ENCODE measurements at regions not wholly inside any gene's neighbourhood (a gene's known extent, or its start where the extent isn't known, plus 50 kb on each side); places are given as distances from the start of the nearest gene placed in this dataset.
"Not testable (repeated sequence)": the region's sequence is repeated elsewhere in the genome, so short reads cannot be mapped to it uniquely, and the experiment has no call there.

DNA sequence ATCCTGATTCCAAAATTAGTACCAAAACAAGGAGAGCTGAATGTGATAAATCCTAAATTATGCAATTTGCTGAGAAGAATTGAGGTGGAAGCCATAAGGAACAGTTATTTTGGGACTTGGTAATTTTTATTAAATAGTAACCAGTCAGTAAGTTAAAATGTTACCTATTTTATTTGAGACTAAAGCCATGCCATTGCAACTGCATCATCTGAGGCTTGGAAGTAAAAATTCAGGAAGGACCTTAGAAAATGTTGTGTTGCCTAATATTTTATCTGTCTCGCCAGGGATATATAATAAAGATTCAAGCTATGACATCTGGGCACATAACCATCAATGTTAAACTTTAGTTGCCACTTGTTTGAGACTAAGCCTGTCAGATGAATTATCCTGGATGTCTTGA is 341.3 kb upstream of the MAGEB16 start:
- H3K4me3 Mint-ChIP-seq (ENCODE audit: unreplicated experiment): no peak overlapping the region
- no peaks in the 10 kb centered on the region for H3K27me3 Mint-ChIP-seq (ENCODE audit: unreplicated experiment)
- no peak for TF ChIP-seq CTCF (IDR thresholded peaks at IDR 0.05; ENCODE audit: partially characterized antibody, unreplicated experiment)
- H3K4me1 Mint-ChIP-seq (ENCODE audit: low read depth, unreplicated experiment): no peaks in the 10 kb centered on the region
- H3K9me3 Mint-ChIP-seq (ENCODE audit: unreplicated experiment): no peaks in the 10 kb centered on the region
- no peaks in the 10 kb centered on the region for H3K36me3 Mint-ChIP-seq (ENCODE audit: unreplicated experiment)
- no peak overlapping the region for H3K27ac Mint-ChIP-seq (ENCODE audit: unreplicated experiment)
- DNase-seq: no peak

GRCh38 chrX:35458142-35458541 is 340.0 kb upstream of the MAGEB16 start:
- Mint-ChIP-seq H3K9me3 (ENCODE audit: unreplicated experiment) (no peaks in the 10 kb centered on the region), H3K4me1 (ENCODE audit: low read depth, unreplicated experiment) (no peaks in the 10 kb centered on the region), H3K4me3 (ENCODE audit: unreplicated experiment) (no peak overlapping the region), H3K27me3 (ENCODE audit: unreplicated experiment) (no peaks in the 10 kb centered on the region), H3K36me3 (ENCODE audit: unreplicated experiment) (no peaks in the 10 kb centered on the region), H3K27ac (ENCODE audit: unreplicated experiment) (no peak overlapping the region)
- no peak for DNase-seq
- TF ChIP-seq CTCF (IDR thresholded peaks at IDR 0.05; ENCODE audit: partially characterized antibody, unreplicated experiment): no peak

DNA sequence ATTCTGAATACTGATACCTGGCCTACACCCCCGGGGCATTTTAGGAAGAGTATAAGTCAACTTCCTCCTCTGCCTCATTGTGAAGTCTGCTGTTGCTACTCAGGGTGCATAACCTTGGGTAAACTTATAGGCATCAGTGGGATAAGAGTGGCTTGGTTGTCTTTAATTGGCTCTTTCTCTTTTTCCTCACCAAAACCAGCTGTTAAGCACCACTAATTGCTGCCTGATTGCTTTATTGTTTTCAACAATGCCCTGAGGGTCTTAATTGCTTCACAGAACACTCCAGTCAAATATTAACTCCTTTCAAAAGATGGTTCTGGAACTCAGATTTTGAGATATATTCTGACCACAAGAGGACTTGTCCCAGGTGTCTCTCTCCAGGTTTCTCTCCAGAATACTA is 337.0 kb upstream of the MAGEB16 start:
- H3K4me3 Mint-ChIP-seq (ENCODE audit: unreplicated experiment): no peak overlapping the region
- no peaks in the 10 kb centered on the region for H3K36me3 Mint-ChIP-seq (ENCODE audit: unreplicated experiment)
- no peak overlapping the region for H3K27ac Mint-ChIP-seq (ENCODE audit: unreplicated experiment)
- TF ChIP-seq CTCF (IDR thresholded peaks at IDR 0.05; ENCODE audit: partially characterized antibody, unreplicated experiment): no peak
- no peaks in the 10 kb centered on the region for H3K9me3 Mint-ChIP-seq (ENCODE audit: unreplicated experiment)
- no peaks in the 10 kb centered on the region for H3K4me1 Mint-ChIP-seq (ENCODE audit: low read depth, unreplicated experiment)
- H3K27me3 Mint-ChIP-seq (ENCODE audit: unreplicated experiment): no peaks in the 10 kb centered on the region
- no peak for DNase-seq

- H3K27me3 Mint-ChIP-seq (ENCODE audit: unreplicated experiment); H3K9me3 Mint-ChIP-seq (ENCODE audit: unreplicated experiment); H3K4me1 Mint-ChIP-seq (ENCODE audit: low read depth, unreplicated experiment); DNase-seq; H3K4me3 Mint-ChIP-seq (ENCODE audit: unreplicated experiment); H3K27ac Mint-ChIP-seq (ENCODE audit: unreplicated experiment); H3K36me3 Mint-ChIP-seq (ENCODE audit: unreplicated experiment): not testable (repeated sequence)
Observed at GRCh38 chrX:35496671-35497070, 301.5 kb upstream of the MAGEB16 start.

- not testable (repeated sequence) for H3K4me1 Mint-ChIP-seq (ENCODE audit: low read depth, unreplicated experiment); H3K27ac Mint-ChIP-seq (ENCODE audit: unreplicated experiment); H3K9me3 Mint-ChIP-seq (ENCODE audit: unreplicated experiment); H3K27me3 Mint-ChIP-seq (ENCODE audit: unreplicated experiment); H3K4me3 Mint-ChIP-seq (ENCODE audit: unreplicated experiment); DNase-seq; H3K36me3 Mint-ChIP-seq (ENCODE audit: unreplicated experiment)
Observed at GRCh38 chrX:35497453-35497852, 300.7 kb upstream of the MAGEB16 start.

DNA sequence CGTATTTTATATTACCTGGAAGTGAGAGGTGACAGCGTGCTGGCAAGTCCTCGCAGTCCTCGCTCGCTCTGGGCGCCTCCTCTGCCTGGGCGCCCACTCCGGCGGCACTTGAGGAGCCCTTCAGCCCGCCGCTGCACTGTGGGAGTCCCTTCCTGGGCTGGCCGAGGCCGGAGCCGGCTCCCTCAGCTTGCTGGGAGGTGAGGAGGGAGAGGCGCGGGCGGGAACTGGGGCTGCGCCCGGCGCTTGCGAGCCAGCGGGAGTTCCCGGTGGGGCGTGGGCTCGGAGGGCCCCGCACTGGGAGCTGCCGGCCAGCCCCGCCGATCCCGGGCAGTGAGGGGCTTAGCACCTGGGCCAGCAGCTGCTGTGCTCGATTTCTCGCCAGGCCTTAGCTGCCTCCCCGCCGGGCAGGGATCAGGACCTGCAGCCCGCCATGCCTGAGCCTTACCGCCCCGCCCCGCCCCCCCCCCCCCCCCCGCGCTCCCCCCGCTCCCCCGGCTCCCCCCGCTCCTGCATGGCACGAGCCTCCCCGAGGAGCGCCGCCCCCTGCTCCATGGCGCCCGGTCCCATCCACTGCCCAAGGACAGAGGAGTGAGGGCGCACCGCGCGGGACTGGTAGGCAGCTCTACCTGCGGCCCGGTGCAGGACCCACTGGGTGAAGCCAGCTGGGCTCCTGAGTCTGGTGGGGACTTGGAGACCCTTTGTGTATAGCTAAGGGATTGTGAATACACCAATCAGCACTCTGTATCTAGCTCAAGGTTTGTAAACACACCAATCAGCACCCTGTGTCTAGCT is 298.9 kb upstream of the MAGEB16 start:
- no peak overlapping the region for H3K4me3 Mint-ChIP-seq (ENCODE audit: unreplicated experiment)
- H3K27ac Mint-ChIP-seq (ENCODE audit: unreplicated experiment): no peak overlapping the region
- peaks cover 1% of the 10 kb centered on the region for H3K9me3 Mint-ChIP-seq (ENCODE audit: unreplicated experiment)
- H3K36me3 Mint-ChIP-seq (ENCODE audit: unreplicated experiment): no peaks in the 10 kb centered on the region
- DNase-seq: no peak
- no peaks in the 10 kb centered on the region for H3K27me3 Mint-ChIP-seq (ENCODE audit: unreplicated experiment)
- no peaks in the 10 kb centered on the region for H3K4me1 Mint-ChIP-seq (ENCODE audit: low read depth, unreplicated experiment)
- no peak for TF ChIP-seq CTCF (IDR thresholded peaks at IDR 0.05; ENCODE audit: partially characterized antibody, unreplicated experiment)

All from glutamatergic neuron (in vitro differentiated cells).